CD4-positive, alpha-beta memory T cell (primary cell): ENCODE measurements at regions not wholly inside any gene's neighbourhood (a gene's known extent, or its start where the extent isn't known, plus 50 kb on each side); places are given as distances from the start of the nearest gene placed in this dataset.
"Not testable (repeated sequence)": the region's sequence is repeated elsewhere in the genome, so short reads cannot be mapped to it uniquely, and the experiment has no call there.

ENCODE experiments used
- CTCF ChIA-PET: fragments of 350-600 bp; sonication (Branson Sonifier 250); formaldehyde crosslinking; loops from one replicate; lab custom pipeline; 2021; ENCODE audit warnings: inconsistent platforms; ENCODE audit not compliant: partially characterized antibody; lab: Charles Lee
- POLR2A ChIA-PET: fragments of 350-600 bp; sonication (Branson Sonifier 250); formaldehyde crosslinking; loops from one replicate; lab custom pipeline; 2021; ENCODE audit not compliant: partially characterized antibody; lab: Charles Lee
- DNase-seq, 5 donors: peaks; one replicate each; pipeline versions ENCODE4 v3.0.0 to v3.0.0-alpha.2; 2020 to 2022; ENCODE audit warnings: mixed read lengths in 1 of 5
- H3K27ac ChIP-seq: one replicate; pipeline ENCODE4 v1.7.0; 2013; ENCODE audit warnings: low read depth, low read length
- H3K27me3 ChIP-seq: 2 replicates; pipeline ENCODE4 v1.7.0; 2013; ENCODE audit warnings: mild to moderate bottlenecking, low read length, moderate library complexity; ENCODE audit not compliant: insufficient read depth
- H3K36me3 ChIP-seq: 2 replicates; pipeline ENCODE4 v1.7.0; 2013; ENCODE audit warnings: mild to moderate bottlenecking, low read length, moderate library complexity; ENCODE audit not compliant: insufficient read depth
- H3K4me1 ChIP-seq: 2 replicates; pipeline ENCODE4 v1.7.0; 2013; ENCODE audit warnings: mild to moderate bottlenecking, low read length, moderate library complexity; ENCODE audit not compliant: insufficient read depth
- H3K4me3 ChIP-seq, 2 donors: one replicate each; pipeline ENCODE4 v1.7.0; 2013; ENCODE audit warnings: low read length in 2 of 2, mild to moderate bottlenecking in 1 of 2
- H3K9me3 ChIP-seq, 2 donors: one replicate each; pipeline ENCODE4 v1.7.0; 2013; ENCODE audit warnings: low read length in 2 of 2, control low read depth in 1 of 2; ENCODE audit not compliant: control insufficient read depth in 1 of 2
- H3K27ac Mint-ChIP-seq, 7 donors: one replicate each; pipeline ENCODE4 v1.8.0; 2020 to 2021; ENCODE audit warnings: mixed read lengths in 7 of 7, mild to moderate bottlenecking in 6 of 7, inconsistent platforms in 3 of 7, moderate library complexity in 3 of 7
- H3K27me3 Mint-ChIP-seq, 2 donors: one replicate each; pipeline ENCODE4 v1.8.0; 2020 to 2021; ENCODE audit warnings: mixed read lengths in 2 of 2
- H3K36me3 Mint-ChIP-seq, 2 donors: one replicate each; pipeline ENCODE4 v1.8.0; 2020 to 2021; ENCODE audit warnings: mixed read lengths in 2 of 2, inconsistent platforms in 1 of 2, mild to moderate bottlenecking in 1 of 2
- H3K4me1 Mint-ChIP-seq, 4 donors: one replicate each; pipeline ENCODE4 v1.8.0; 2020 to 2021; ENCODE audit warnings: mixed read lengths in 4 of 4, mild to moderate bottlenecking in 1 of 4
- H3K4me3 Mint-ChIP-seq, 8 donors: one replicate each; pipeline ENCODE4 v1.8.0; 2020 to 2021; ENCODE audit warnings: mixed read lengths in 8 of 8, mild to moderate bottlenecking in 7 of 8, moderate library complexity in 6 of 8, inconsistent platforms in 3 of 8
- H3K9me3 Mint-ChIP-seq, 8 donors: one replicate each; pipeline ENCODE4 v1.8.0; 2020 to 2021; ENCODE audit warnings: mixed read lengths in 8 of 8, mild to moderate bottlenecking in 5 of 8, inconsistent platforms in 3 of 8, moderate library complexity in 1 of 8
- intact Hi-C: fragments of 100-400 bp; cut with micrococcal nuclease; formaldehyde crosslinking; loops from one replicate; pipeline ENCODE4 v1.15.1; 2023

GRCh38 chr16:29141121-29141520, 156.3 kb downstream of the LAT start:
- H3K27ac ChIP-seq, H3K4me1 ChIP-seq, POLR2A ChIA-PET, H3K9me3 Mint-ChIP-seq, CTCF ChIA-PET, H3K4me3 ChIP-seq, H3K27me3 ChIP-seq, DNase-seq, H3K4me3 Mint-ChIP-seq, H3K9me3 ChIP-seq, H3K27me3 Mint-ChIP-seq, H3K36me3 ChIP-seq, intact Hi-C loops: not testable (repeated sequence)
- peaks cover 0 to 11% (median 1%) of the 10 kb centered on the region in 4 donors for H3K4me1 Mint-ChIP-seq
- peak overlapping the region in 2 of 7 donors; percentile 17 to 37 for H3K27ac Mint-ChIP-seq
- H3K36me3 Mint-ChIP-seq: peaks cover 8 to 15% of the 10 kb centered on the region in 2 donors

- intact Hi-C loops, H3K36me3 ChIP-seq, H3K9me3 Mint-ChIP-seq, H3K27ac ChIP-seq, DNase-seq, H3K36me3 Mint-ChIP-seq, H3K4me3 ChIP-seq, H3K9me3 ChIP-seq, H3K4me1 Mint-ChIP-seq, POLR2A ChIA-PET, H3K4me1 ChIP-seq, CTCF ChIA-PET, H3K27me3 ChIP-seq, H3K4me3 Mint-ChIP-seq, H3K27me3 Mint-ChIP-seq: not testable (repeated sequence)
- peak overlapping the region in 3 of 7 donors; percentile 10 to 69 (median 35) for H3K27ac Mint-ChIP-seq
These were observed 155.3 kb downstream of the LAT start for GRCh38 chr16:29139901-29140855.

GRCh38 chr16:29139261-29139802, 154.5 kb downstream of the LAT start:
- no peaks in the 10 kb centered on the region for H3K27me3 Mint-ChIP-seq

GRCh38 chr16:29138698-29139097, 153.8 kb downstream of the LAT start:
- H3K36me3 ChIP-seq, CTCF ChIA-PET, H3K27me3 Mint-ChIP-seq, H3K9me3 ChIP-seq, H3K4me3 ChIP-seq, H3K27me3 ChIP-seq, DNase-seq, H3K27ac ChIP-seq, POLR2A ChIA-PET, intact Hi-C loops, H3K4me3 Mint-ChIP-seq, H3K4me1 ChIP-seq, H3K9me3 Mint-ChIP-seq, H3K36me3 Mint-ChIP-seq, H3K4me1 Mint-ChIP-seq: not testable (repeated sequence)
- H3K27ac Mint-ChIP-seq: peak overlapping the region in 3 of 7 donors; percentile 25 to 53 (median 29)

More at GRCh38 chr16:29139261-29139802, 154.5 kb downstream of the LAT start:
- H3K27ac Mint-ChIP-seq: peak overlapping the region in 1 of 7 donors; percentile 56
- Histone ChIP-seq H3K36me3 (no peaks in the 10 kb centered on the region), H3K9me3 (no peaks in the 10 kb centered on the region), H3K4me3 (no peak overlapping the region), H3K27me3 (no peaks in the 10 kb centered on the region), H3K27ac (no peak overlapping the region), H3K4me1 (no peaks in the 10 kb centered on the region)
- CTCF ChIA-PET: no interaction called here
- peaks cover 0 to 4% (median 0%) of the 10 kb centered on the region in 4 donors for H3K4me1 Mint-ChIP-seq
- intact Hi-C loops: no loop called here
- no peak overlapping the region for H3K4me3 Mint-ChIP-seq
- H3K9me3 Mint-ChIP-seq: no peaks in the 10 kb centered on the region
- POLR2A ChIA-PET: no interaction called here
- H3K36me3 Mint-ChIP-seq: peaks cover 6 to 8% of the 10 kb centered on the region in 2 donors
- no peak for DNase-seq

GRCh38 chr16:29137894-29138662, 153.2 kb downstream of the LAT start:
- H3K36me3 Mint-ChIP-seq, H3K9me3 ChIP-seq, H3K27me3 ChIP-seq, CTCF ChIA-PET, H3K4me3 Mint-ChIP-seq, H3K27me3 Mint-ChIP-seq, intact Hi-C loops, H3K27ac ChIP-seq, H3K4me1 ChIP-seq, DNase-seq, H3K4me1 Mint-ChIP-seq, POLR2A ChIA-PET, H3K36me3 ChIP-seq, H3K9me3 Mint-ChIP-seq, H3K4me3 ChIP-seq: not testable (repeated sequence)
- H3K27ac Mint-ChIP-seq: peak overlapping the region in 4 of 7 donors; percentile 29 to 71 (median 47)

- H3K27me3 Mint-ChIP-seq, DNase-seq, H3K36me3 ChIP-seq, H3K36me3 Mint-ChIP-seq, H3K9me3 ChIP-seq, H3K27me3 ChIP-seq, H3K4me1 Mint-ChIP-seq, H3K9me3 Mint-ChIP-seq, H3K4me3 Mint-ChIP-seq, H3K4me1 ChIP-seq, intact Hi-C loops, H3K27ac ChIP-seq, H3K4me3 ChIP-seq, POLR2A ChIA-PET, CTCF ChIA-PET: not testable (repeated sequence)
- peak overlapping the region in 5 of 7 donors; percentile 17 to 70 (median 42) for H3K27ac Mint-ChIP-seq
These were observed 152.6 kb downstream of the LAT start for GRCh38 chr16:29137461-29137860.

GRCh38 chr16:29136916-29137315, 152.1 kb downstream of the LAT start:
- H3K27ac ChIP-seq, H3K27me3 ChIP-seq, H3K4me1 Mint-ChIP-seq, intact Hi-C loops, H3K27ac Mint-ChIP-seq, CTCF ChIA-PET, H3K4me3 Mint-ChIP-seq, H3K36me3 ChIP-seq, DNase-seq, POLR2A ChIA-PET, H3K4me1 ChIP-seq, H3K36me3 Mint-ChIP-seq, H3K4me3 ChIP-seq, H3K9me3 Mint-ChIP-seq, H3K9me3 ChIP-seq, H3K27me3 Mint-ChIP-seq: not testable (repeated sequence)
